C4-2B (cell line): ENCODE measurements at regions not wholly inside any gene's neighbourhood (a gene's known extent, or its start where the extent isn't known, plus 50 kb on each side); places are given as distances from the start of the nearest gene placed in this dataset.

Experiments used
- ZFX ChIP-seq: fragments of 450-650 bp; IDR thresholded peaks from 2 replicates; pipeline ENCODE4 v1.6.1; 2017
- TF ChIP-seq, protein P1 (sequence below): fragments of 450-650 bp; conservative IDR thresholded peaks from 2 replicates; pipeline ENCODE4 v1.5.1; 2017; ENCODE audit warnings: mild to moderate bottlenecking

DNA sequence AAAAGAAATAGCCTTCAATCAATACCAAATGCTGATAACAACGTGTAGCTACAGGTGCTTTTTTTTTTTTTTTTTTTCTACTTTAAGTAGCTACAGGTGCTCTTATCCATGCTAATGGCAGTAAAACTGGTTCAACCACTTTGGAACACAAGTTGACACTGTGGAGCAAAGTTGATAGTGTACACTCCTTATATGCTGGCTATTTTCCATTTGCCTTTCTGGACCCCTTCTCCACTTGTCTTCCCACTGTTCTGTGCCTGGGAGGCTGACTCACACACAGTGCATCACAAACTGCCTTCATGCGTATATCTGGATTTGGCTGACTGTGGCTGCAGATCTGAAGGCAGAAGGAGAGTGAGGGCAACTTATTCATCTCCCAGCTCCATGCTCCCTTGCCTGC, 247.9 kb downstream of the MSX2 start:
- TF ChIP-seq, protein P1, sequence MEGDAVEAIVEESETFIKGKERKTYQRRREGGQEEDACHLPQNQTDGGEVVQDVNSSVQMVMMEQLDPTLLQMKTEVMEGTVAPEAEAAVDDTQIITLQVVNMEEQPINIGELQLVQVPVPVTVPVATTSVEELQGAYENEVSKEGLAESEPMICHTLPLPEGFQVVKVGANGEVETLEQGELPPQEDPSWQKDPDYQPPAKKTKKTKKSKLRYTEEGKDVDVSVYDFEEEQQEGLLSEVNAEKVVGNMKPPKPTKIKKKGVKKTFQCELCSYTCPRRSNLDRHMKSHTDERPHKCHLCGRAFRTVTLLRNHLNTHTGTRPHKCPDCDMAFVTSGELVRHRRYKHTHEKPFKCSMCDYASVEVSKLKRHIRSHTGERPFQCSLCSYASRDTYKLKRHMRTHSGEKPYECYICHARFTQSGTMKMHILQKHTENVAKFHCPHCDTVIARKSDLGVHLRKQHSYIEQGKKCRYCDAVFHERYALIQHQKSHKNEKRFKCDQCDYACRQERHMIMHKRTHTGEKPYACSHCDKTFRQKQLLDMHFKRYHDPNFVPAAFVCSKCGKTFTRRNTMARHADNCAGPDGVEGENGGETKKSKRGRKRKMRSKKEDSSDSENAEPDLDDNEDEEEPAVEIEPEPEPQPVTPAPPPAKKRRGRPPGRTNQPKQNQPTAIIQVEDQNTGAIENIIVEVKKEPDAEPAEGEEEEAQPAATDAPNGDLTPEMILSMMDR = no peak
- TF ChIP-seq ZFX = no peak
